OCI-LY7 (cell line): ENCODE measurements at regions not wholly inside any gene's neighbourhood (a gene's known extent, or its start where the extent isn't known, plus 50 kb on each side); places are given as distances from the start of the nearest gene placed in this dataset.

Experiments
- BruUV-seq: library from RNA; stranded (reverse); fragments of 400-500 nt; replicated peaks from 2 replicates; lab custom pipeline; 2021; lab: Mats Ljungman, UMichigan
- CTCF ChIA-PET: fragments of 300-600 bp; sonication (Branson Sonifier 250); formaldehyde crosslinking; loops from one replicate; lab custom pipeline; 2022; ENCODE audit warnings: antibody characterized with exemption; ENCODE audit not compliant: unreplicated experiment; lab: Charles Lee
- POLR2A ChIA-PET: fragments of 300-600 bp; sonication (Branson Sonifier 250); formaldehyde crosslinking; loops from one replicate; lab custom pipeline; 2022; ENCODE audit warnings: antibody characterized with exemption; lab: Charles Lee
- DNase-seq: peaks from one replicate; pipeline ENCODE4 v3.0.0-alpha.2; 2015; ENCODE audit warnings: low spot score
- H2AFZ ChIP-seq: fragments of 200-600 bp; sonication (generic), shearing (Covaris generic); 2 replicates; pipeline ENCODE4 v1.6.1; 2014; ENCODE audit warnings: mild to moderate bottlenecking, antibody characterized with exemption, low read length, moderate library complexity
- H3K27ac ChIP-seq: fragments of 200-600 bp; sonication (generic); 2 replicates; pipeline ENCODE4 v1.5.1; 2014; ENCODE audit warnings: mixed run types, low read depth, mild to moderate bottlenecking, moderate library complexity, low read length, inconsistent platforms; ENCODE audit not compliant: poor library complexity, severe bottlenecking
- H3K36me3 ChIP-seq: fragments of 200-600 bp; sonication (generic); 2 replicates; pipeline ENCODE4 v1.6.1; 2014; ENCODE audit warnings: mild to moderate bottlenecking, antibody characterized with exemption, low read length, moderate library complexity, mixed read lengths; ENCODE audit not compliant: insufficient read depth
- H3K4me1 ChIP-seq: fragments of 200-600 bp; sonication (generic); 2 replicates; pipeline ENCODE4 v1.5.1; 2014; ENCODE audit warnings: mild to moderate bottlenecking, low read length; ENCODE audit not compliant: insufficient read depth, poor library complexity, severe bottlenecking
- H3K4me2 ChIP-seq: fragments of 200-600 bp; sonication (generic); 2 replicates; pipeline ENCODE4 v1.6.1; 2014; ENCODE audit warnings: mild to moderate bottlenecking, low read length
- H3K4me3 ChIP-seq: fragments of 200-600 bp; sonication (generic); 2 replicates; pipeline ENCODE4 v1.5.1; 2014; ENCODE audit warnings: mild to moderate bottlenecking, low read depth, low read length; ENCODE audit not compliant: poor library complexity, severe bottlenecking
- H3K79me2 ChIP-seq: fragments of 200-600 bp; sonication (generic); 2 replicates; pipeline ENCODE4 v1.6.1; 2016; ENCODE audit warnings: low read depth, mild to moderate bottlenecking, low read length, moderate library complexity, mixed read lengths; ENCODE audit not compliant: insufficient read depth
- H3K9me2 ChIP-seq: fragments of 200-600 bp; sonication (generic); 2 replicates; pipeline ENCODE4 v1.6.1; 2016; ENCODE audit warnings: mild to moderate bottlenecking, low read length, mixed read lengths; ENCODE audit not compliant: insufficient read depth
- H3K9me3 ChIP-seq: fragments of 200-600 bp; sonication (generic); 2 replicates; pipeline ENCODE4 v1.6.1; 2014; ENCODE audit warnings: mild to moderate bottlenecking, mixed run types, low read length, mixed read lengths
- H4K20me1 ChIP-seq: fragments of 200-600 bp; sonication (generic); 2 replicates; pipeline ENCODE4 v1.6.1; 2014; ENCODE audit warnings: mild to moderate bottlenecking, antibody characterized with exemption, low read length, moderate library complexity, mixed read lengths; ENCODE audit not compliant: insufficient read depth
- CTCF ChIP-seq: fragments of 200-600 bp; sonication (generic); conservative IDR thresholded peaks from 2 replicates; pipeline ENCODE4 v1.5.1; 2014; ENCODE audit warnings: mild to moderate bottlenecking, antibody characterized with exemption, low read length, moderate library complexity, mixed read lengths
- EZH2phosphoT487 ChIP-seq: fragments of 200-600 bp; sonication (generic); IDR thresholded peaks from 2 replicates; pipeline ENCODE4 v1.6.1; 2018; ENCODE audit warnings: low read depth, borderline replicate concordance, mild to moderate bottlenecking, mixed run types, antibody characterized with exemption, low read length, moderate library complexity, mixed read lengths
- intact Hi-C: fragments of 100-400 bp; cut with micrococcal nuclease; formaldehyde crosslinking; loops from one replicate; pipeline ENCODE4 v1.10.0; 2022; ENCODE audit not compliant: unreplicated experiment

- no TSS peak for BruUV-seq
- no peak for TF ChIP-seq EZH2phosphoT487
- no peak for TF ChIP-seq CTCF
- Histone ChIP-seq H4K20me1 (no peaks in the 10 kb centered on the region), H3K36me3 (no peaks in the 10 kb centered on the region), H3K4me2 (no peak overlapping the region), H3K4me1 (no peaks in the 10 kb centered on the region), H3K4me3 (no peak overlapping the region), H2AFZ (no peak overlapping the region), H3K27ac (no peak overlapping the region), H3K9me2 (no peaks in the 10 kb centered on the region), H3K79me2 (no peaks in the 10 kb centered on the region), H3K9me3 (no peaks in the 10 kb centered on the region)
- intact Hi-C loops = no loop called here
- ChIA-PET CTCF (no interaction called here), POLR2A (no interaction called here)
- no peak for DNase-seq
Observed at GRCh38 chr11:23789200-23789853, 707.5 kb upstream of the LUZP2 start.

- intact Hi-C loops = no loop called here
- no peaks in the 10 kb centered on the region for H3K9me2 ChIP-seq
- BruUV-seq = no TSS peak
Observed at GRCh38 chr11:23789938-23790371, 706.9 kb upstream of the LUZP2 start.

More at GRCh38 chr11:23789938-23790371, 706.9 kb upstream of the LUZP2 start:
- ChIA-PET CTCF (no interaction called here), POLR2A (no interaction called here)
- no peak for TF ChIP-seq CTCF
- TF ChIP-seq EZH2phosphoT487 = no peak
- no peak overlapping the region for H2AFZ ChIP-seq
- no peaks in the 10 kb centered on the region for H4K20me1 ChIP-seq
- no peaks in the 10 kb centered on the region for H3K79me2 ChIP-seq
- H3K9me3 ChIP-seq = no peaks in the 10 kb centered on the region
- no peak overlapping the region for H3K4me3 ChIP-seq
- no peaks in the 10 kb centered on the region for H3K36me3 ChIP-seq
- H3K4me2 ChIP-seq = no peak overlapping the region
- H3K4me1 ChIP-seq = no peaks in the 10 kb centered on the region
- H3K27ac ChIP-seq = no peak overlapping the region
- DNase-seq = no peak
